HFF-Myc (cell line): ENCODE measurements at regions not wholly inside any gene's neighbourhood (a gene's known extent, or its start where the extent isn't known, plus 50 kb on each side); places are given as distances from the start of the nearest gene placed in this dataset.
"Not testable (repeated sequence)": the region's sequence is repeated elsewhere in the genome, so short reads cannot be mapped to it uniquely, and the experiment has no call there.

ENCODE experiments used
- DNase-seq: peaks from one replicate; pipeline ENCODE4 v3.0.0-alpha.2; 2011; ENCODE audit warnings: low read depth; ENCODE audit errors: extremely low read depth
- H3K4me3 ChIP-seq: replicated peaks from 2 replicates; pipeline ENCODE4 v1.5.1; 2011; ENCODE audit warnings: low read depth, mild to moderate bottlenecking, control low read depth, low read length
- CTCF ChIP-seq: IDR thresholded peaks from 2 replicates; pipeline ENCODE4 v1.5.1; 2012; ENCODE audit warnings: mild to moderate bottlenecking, low read depth, low read length, control low read depth; ENCODE audit errors: missing control alignments

- no peak for TF ChIP-seq CTCF
- no peak for DNase-seq
These were observed 120.4 kb upstream of the OSBPL11 start for GRCh38 chr3:125715651-125716050.

GRCh38 chr3:125732151-125732550, 136.9 kb upstream of the OSBPL11 start:
- not testable (repeated sequence) for DNase-seq, H3K4me3 ChIP-seq

More at GRCh38 chr3:125715651-125716050, 120.4 kb upstream of the OSBPL11 start:
- H3K4me3 ChIP-seq = no peak overlapping the region

GRCh38 chr3:125741991-125742718, 146.9 kb upstream of the OSBPL11 start:
- H3K4me3 ChIP-seq, DNase-seq: not testable (repeated sequence)

GRCh38 chr3:125742845-125743244, 147.5 kb upstream of the OSBPL11 start:
- H3K4me3 ChIP-seq, DNase-seq: not testable (repeated sequence)

- DNase-seq, H3K4me3 ChIP-seq: not testable (repeated sequence)
These were observed 161.8 kb upstream of the OSBPL11 start for GRCh38 chr3:125757050-125757449.

- DNase-seq, H3K4me3 ChIP-seq: not testable (repeated sequence)
These were observed 163.4 kb upstream of the OSBPL11 start for GRCh38 chr3:125758641-125759130.

DNA sequence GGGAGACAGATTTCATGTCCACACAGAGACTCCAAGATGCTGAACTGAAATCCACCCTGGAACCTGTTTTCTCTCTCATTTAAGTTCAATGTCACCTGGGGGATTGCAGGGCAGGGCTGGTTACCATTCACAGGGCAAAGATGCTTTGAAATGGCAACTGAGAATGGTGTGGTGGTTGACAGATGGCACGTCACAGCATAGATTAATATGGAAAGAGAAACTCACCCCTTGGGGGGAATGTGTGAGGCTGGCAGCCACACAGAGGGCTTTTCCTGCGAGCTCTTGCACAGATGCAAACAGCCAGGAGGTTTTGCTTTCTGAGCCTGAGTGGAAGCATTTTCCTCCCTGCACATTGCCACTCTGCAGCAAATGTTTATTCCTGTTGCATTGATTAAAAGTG, 167.3 kb upstream of the OSBPL11 start:
- DNase-seq, H3K4me3 ChIP-seq: not testable (repeated sequence)

DNA sequence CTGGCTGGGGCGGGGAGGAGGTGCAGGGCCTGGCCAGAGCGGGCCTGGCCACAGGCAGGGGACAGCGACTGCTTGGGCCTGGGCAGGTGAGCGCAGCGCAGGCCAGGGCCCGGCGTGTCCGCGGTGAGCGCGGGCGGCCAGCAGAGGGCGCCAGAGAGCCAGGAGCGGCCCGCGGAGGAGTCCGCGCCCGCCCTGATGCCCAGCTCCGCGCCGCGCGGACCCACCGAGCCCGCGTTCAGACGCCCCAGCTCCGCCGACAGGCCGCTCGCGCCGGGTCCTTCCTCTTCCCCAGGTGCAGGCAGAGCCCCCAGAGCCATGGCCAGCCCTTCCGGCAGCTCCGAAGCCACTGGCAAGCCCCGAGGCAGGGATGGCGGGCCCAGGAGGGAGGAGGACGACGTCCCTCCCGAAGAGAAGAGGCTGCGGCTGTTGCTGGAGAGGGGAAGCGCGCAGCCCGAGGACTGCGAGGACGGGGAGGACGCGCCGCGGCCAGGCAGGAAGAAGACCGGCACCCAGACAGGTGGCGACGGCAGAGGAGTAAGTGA, 171.1 kb upstream of the OSBPL11 start:
- peak; percentile 47 for TF ChIP-seq CTCF
- peak overlapping the region; percentile 34 for H3K4me3 ChIP-seq
- not testable (repeated sequence) for DNase-seq

- not testable (repeated sequence) for H3K4me3 ChIP-seq, DNase-seq
These were observed 171.6 kb upstream of the OSBPL11 start for GRCh38 chr3:125766931-125767330.

DNA sequence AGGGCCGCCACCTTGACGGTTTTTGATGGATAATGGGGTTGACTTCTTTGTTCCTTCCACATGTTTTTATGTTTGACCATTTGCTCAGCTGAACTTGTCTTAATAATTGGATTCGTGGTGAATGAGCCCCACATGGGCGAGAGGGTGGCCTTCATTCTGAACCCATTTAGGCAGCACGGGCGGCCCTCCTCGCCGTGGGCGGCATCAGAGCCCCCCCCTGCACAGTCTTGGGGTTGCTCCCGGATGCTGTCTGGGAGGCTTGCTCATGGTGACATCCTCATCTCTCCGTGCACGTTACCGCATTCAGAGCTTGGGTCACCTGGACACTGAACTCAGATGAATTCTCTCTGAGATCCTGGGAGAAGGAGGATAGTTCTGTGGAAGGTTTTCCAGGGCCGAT, 172.3 kb upstream of the OSBPL11 start:
- H3K4me3 ChIP-seq = no peak overlapping the region
- no peak for TF ChIP-seq CTCF
- DNase-seq = no peak

DNA sequence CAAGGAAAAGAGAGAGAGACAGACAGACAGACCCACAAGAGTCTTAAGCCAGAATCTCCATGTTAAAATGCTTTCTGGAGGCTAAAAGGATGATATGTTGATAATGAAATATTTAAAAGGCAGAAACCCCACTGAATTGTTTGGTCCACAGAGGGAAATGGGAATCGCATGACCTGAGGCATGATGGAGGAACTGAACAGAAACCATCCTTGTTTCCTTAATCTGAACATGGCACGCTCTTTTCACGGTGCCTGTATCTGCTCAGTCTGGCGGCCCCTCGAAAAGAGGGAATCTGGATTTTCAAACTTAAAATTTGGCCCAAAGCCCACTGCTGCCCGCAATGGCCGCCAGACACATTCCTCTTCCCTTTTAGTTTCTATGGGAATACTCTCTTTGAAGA, 173.5 kb upstream of the OSBPL11 start:
- H3K4me3 ChIP-seq, DNase-seq: not testable (repeated sequence)

DNA sequence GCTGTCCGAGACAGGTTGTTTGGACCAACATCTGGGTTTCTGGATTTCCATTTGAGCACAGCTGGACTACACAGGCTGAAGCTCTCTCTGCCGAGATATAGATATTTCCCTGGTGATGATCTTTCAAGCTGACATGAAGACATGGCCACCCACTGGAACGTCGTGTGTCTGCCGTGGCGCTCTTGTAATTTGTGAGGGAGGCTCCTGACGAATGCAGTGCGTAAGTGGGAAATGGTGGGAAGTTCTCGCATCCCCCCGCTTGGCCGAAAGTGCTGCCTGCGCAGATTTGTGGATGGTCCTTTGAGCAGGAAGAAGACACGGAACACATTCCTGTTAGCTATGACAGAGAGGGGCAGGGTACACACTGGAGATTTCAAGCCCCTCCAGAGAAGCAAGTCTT, 176.2 kb upstream of the OSBPL11 start:
- DNase-seq = not testable (repeated sequence)

GRCh38 chr3:125774433-125775034, 179.2 kb upstream of the OSBPL11 start:
- not testable (repeated sequence) for H3K4me3 ChIP-seq, DNase-seq

More for the DNA sequence above, 176.2 kb upstream of the OSBPL11 start:
- not testable (repeated sequence) for H3K4me3 ChIP-seq

- not testable (repeated sequence) for H3K4me3 ChIP-seq, DNase-seq
These were observed 179.8 kb upstream of the OSBPL11 start for GRCh38 chr3:125775106-125775505.

DNA sequence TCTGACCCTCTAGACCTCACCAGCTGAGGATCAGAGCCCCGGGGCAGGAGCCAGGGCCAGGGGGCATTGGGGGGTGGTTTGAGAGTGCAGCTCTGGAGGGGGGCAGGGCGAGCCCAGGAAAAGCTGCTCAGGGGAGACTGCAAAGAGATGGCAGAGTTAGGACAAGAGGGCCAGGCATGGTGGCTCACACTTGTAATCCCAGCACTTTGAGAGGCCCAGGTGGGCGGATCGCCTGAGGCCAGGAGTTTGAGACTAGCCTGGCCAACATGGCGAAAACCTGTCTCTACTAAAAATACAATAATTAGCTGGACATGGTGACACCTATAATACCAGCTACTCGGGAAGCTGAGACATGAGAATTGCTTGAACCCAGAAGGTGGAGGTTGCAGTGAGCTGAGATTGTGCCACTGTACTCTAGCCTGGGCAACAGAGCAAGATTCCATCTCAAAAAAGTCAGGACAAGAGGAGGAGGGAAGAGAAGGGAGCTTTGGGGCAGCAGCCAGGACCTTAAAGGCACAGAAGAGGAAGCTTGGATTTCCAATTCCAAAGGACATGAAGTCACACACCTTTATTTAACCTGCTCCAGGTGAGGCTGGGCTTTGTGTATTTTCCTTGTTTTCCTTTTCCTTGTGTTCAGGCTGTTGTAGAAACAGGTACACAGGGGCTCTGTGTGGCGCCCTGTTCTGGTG, 180.5 kb upstream of the OSBPL11 start:
- not testable (repeated sequence) for DNase-seq, H3K4me3 ChIP-seq
